DMS79 treated with DMSO at 0.1 percent for 48 hours (cell line): ENCODE measurements at regions not wholly inside any gene's neighbourhood (a gene's known extent, or its start where the extent isn't known, plus 50 kb on each side); places are given as distances from the start of the nearest gene placed in this dataset.
"Not testable (repeated sequence)": the region's sequence is repeated elsewhere in the genome, so short reads cannot be mapped to it uniquely, and the experiment has no call there.

Source experiments
- DNase-seq: peaks from one replicate; lab custom pipeline; 2025; lab: John Stamatoyannopoulos, UW

DNA sequence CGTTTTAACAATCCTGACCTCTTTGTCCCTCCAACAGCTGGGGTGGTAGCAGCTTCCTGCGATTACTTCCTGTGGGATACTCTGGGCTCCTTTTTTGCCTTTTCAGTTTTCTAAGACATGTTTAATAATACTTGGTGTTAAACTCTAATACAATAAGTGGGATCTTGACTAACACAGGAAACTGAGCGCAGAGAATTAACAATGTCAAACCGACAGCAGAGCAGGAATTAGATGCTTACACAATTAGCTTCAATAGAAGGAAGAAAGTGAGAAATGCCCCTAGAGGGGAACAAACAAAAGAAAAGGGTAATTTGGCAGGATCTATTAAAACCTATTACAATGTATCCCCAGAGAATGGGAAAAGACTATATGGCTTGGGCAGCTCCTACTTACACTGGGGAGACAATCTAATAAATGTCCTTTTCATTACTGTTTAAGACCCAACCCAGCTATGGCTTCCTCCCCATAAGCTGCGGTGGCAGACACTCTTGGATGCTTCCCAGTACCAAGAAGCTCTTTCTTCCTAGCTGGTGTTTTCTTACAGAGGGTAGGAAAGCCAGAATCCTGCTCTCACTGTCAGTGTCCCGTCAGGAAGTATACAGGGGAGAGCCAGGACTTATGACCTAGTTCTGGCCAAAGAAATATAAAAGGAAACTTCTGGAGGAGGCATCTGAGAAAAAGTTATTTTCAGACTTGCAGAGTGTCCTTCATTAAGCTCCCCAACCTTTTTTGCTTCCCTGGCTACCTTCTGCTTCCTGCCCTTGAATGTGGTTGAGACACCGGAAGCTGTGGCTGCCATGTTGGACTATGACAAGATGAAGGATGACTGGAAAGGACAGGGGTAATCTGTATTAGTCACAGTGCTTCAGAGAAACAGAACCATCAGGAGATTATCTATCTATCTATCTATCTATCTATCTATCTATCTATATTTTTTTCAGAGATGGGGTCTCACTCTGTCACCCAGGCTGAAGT, 194.1 kb upstream of the KBTBD8 start:
- DNase-seq: no peak

DNA sequence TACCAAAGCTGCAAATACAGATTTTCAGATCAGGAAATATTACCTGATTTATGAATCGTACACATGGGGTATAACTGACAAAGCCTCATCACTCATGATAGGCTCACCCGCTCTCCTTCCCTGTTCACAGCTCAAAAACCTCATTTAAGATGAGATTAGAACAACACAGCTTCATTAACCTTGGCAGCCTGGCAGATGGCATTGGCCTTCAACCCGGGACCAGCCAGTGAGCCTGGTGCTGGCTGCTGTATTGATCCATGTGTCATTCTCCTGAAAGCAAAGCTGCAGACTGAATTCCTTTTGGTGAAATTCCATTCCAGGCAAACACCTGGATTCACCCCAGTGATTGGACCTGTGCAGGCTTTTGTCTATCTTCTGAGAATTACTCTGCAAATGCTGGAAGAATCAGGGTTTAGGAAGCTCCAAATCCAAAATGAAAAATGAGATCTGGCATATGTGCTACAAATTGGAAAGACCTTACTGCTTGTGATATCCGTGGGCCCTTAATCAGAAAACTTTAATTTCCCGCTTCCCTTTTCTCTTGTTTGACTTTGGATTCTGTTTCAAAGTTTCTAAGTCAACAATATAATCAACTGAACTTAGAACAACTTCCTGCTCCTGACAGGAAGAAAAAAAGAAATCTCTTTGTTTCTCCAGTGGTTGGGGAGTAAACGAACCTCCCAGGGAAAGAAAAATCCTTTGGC, 189.1 kb upstream of the KBTBD8 start:
- no peak for DNase-seq

DNA sequence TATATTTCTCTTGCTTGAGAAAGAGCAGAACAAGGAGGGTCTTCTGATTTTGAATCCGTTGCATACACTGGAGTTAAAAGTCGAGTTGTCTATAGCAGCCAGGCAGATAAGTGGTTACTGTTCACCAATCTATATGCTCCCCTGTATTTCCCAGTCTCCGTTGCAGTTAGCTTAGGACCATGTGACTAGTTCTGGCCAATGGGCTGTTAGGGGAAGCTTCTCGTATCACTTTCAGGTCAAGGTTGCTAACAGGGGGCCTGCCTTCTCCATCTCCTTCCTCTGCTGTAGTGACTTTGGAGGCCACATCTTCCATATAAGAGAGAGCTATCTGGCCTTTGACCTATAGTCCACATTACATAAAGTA, 188.5 kb upstream of the KBTBD8 start:
- DNase-seq: no peak

DNA sequence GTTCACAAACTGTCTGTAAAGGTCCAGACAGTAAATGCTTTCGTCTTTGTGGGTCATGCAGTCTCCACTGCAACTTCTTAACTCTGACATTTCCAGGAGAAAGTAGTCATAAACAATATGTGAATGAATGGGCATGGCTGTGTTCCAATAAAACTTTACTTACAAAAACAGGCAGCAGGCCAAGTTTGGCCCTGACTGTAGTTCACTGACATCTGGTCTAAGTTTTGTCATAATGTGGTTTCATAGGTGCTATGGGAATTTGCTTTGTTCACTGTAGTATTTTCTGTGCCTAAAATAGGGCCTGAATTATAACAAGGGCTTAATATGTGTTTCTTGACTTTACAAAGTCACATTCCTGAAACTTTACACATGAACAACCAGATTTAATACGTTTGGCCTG, 186.0 kb upstream of the KBTBD8 start:
- no peak for DNase-seq

DNA sequence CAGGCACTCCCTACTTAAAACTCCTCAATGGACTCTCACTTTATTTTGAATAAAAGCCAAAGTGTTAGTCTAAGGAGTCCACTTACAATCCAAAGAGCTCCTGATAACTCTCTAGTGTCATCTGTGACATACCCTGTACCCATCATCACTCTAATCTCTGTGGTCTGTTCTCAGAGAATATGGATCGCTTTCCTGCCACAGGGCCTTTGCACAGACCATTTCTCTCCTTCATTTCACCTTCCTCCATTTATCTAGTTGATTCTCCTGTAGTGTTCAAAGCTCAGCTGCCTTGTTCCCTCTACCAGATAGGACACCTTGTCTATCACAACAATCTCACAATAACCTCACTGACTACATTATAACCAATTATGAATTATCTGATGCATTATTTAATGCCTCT, 185.4 kb upstream of the KBTBD8 start:
- DNase-seq: no peak

DNA sequence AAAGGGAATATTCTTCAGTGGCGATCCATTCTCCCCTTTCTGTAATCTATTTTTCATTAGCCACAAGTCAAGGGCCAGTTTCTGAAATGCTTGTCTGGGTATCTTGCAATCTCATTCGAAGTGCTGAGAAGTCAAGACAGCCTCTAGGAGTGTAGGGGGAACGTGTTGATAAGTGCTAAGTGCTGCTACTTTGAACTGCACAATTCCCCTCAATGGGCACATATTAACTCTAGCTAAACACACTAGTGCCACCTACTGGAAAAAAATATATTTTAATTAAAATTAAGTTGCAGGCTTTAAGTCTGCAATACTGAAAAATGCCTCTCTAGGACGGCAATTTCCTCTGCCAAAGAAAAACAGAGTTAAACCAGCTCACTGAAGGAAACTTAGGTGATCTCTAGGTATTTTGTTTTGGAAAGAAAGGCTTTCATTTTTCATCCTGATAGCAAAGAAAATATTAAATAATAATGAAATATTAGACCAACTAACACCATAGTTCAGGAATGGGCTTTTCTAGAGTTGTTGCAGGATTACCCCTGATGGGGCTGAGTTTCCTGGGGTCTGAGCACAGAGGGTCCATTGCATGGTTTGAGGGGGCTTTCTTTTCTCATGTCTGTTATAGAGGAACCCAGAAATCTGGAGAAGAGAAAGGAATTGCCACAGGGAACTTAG, 181.9 kb upstream of the KBTBD8 start:
- peak; percentile 44 for DNase-seq

DNA sequence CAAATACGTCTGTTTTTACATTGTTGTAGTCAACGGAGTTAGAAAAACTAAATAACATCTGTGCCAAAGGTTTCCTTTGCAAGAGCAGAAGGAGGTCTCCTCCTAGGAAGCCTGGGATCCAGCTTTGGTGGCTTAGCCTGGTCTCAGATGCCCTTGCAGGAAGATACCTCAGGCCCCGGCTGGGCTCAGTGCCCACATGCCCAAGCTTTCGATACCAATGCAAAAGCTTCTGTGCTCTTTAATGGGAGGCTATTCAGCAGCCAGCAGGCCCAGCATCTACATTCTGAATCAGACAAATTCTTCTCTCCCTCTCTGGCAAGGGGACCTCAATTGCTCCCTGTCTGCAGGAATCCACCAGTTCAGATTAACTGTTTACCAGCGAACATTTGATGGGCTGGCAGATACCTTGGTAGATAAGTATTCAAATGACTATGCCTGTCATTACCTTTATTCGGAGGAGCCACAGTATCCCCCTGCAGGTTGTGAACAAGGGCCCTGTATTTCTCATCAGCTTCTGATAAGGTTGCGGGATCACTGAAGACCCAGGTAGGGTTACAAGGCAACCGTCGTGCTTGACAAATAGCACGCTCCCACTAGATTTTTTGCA, 180.1 kb upstream of the KBTBD8 start:
- DNase-seq: no peak

- DNase-seq: no peak
Observed at GRCh38 chr3:66819993-66820501, 178.1 kb upstream of the KBTBD8 start.

GRCh38 chr3:66822186-66823008, 175.7 kb upstream of the KBTBD8 start:
- DNase-seq: peak; percentile 24

GRCh38 chr3:66823009-66823397, 175.1 kb upstream of the KBTBD8 start:
- no peak for DNase-seq

DNA sequence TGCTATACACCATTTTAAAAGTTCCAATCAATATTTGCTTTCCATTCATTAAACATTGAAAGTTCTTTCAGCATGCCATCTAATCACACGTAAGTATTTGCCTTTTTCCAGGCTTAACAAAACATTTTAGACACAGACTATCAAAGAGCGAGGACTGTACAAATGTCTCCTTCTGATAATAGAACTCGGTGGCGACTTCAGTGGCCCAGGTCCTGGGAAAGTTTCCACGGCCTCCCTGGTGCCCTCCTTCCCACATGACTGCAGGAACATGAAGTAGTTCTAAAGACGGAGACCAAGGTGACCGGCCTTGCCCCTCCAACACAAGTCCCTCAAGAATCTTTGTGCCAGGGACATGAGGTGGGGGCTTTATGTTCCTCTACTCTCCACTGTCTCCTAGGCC, 174.6 kb upstream of the KBTBD8 start:
- no peak for DNase-seq

GRCh38 chr3:66825375-66825774, 172.7 kb upstream of the KBTBD8 start:
- no peak for DNase-seq

DNA sequence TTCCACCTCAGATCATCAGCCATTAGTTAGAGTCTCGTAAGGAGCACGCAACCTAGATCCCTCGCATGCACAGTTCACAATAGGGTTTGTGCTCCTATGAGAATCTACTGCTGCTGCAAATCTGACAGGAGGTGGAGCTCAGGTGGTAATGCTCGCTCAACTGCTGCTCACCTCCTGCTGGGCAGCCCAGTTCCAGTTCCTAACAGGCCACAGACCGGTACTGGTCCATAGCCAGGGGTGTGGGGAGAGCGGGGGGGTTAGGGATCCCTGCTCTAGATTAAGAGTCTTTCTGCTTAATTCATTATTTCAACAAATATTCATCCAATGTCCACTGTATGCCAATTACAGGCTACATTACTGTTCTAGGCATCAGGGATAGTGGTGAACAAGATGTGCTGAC, 170.4 kb upstream of the KBTBD8 start:
- DNase-seq: no peak

- no peak for DNase-seq
Observed at GRCh38 chr3:66828303-66828702, 169.8 kb upstream of the KBTBD8 start.

DNA sequence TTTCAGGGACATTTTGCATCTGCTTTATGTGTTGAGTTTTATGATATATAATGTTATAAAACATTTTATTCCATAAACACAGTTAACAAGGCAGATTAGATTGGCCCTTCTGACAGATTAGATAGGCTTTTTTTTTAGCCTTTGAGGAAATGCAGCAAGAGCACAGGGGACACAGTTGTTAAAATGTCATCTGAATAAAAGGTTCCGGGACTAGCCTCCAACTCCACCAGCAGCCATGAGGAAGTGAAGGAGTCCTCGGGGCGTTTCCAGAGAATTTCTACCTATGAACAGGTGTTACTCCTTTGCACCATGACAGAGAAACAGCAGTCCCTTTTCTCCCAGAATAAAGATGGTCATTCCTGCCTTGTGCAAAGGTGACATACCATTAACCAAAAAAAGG, 167.8 kb upstream of the KBTBD8 start:
- no peak for DNase-seq

GRCh38 chr3:66831931-66832330, 166.2 kb upstream of the KBTBD8 start:
- DNase-seq: no peak

GRCh38 chr3:66836363-66837152, 161.5 kb upstream of the KBTBD8 start:
- no peak for DNase-seq

DNA sequence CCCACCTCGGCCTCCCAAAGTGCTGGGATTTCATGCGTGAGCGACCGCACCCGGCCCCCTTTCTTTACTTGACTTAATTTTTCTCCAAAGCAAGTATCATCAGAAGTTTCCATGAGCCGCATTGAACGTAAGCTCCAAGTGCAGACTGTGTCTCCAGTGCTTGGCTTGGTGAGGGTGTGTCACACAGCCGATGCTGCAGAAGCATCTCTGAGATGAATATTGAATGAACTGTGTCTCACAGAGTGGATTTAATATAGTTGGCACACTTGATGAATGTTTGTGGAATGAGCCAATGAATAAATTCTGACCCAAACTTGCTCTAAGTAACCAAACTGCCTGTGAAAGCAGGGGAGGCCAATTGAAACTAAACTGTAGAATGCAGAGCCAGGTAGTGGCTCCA, 159.4 kb upstream of the KBTBD8 start:
- DNase-seq: no peak

GRCh38 chr3:66839508-66839907, 158.6 kb upstream of the KBTBD8 start:
- no peak for DNase-seq

DNA sequence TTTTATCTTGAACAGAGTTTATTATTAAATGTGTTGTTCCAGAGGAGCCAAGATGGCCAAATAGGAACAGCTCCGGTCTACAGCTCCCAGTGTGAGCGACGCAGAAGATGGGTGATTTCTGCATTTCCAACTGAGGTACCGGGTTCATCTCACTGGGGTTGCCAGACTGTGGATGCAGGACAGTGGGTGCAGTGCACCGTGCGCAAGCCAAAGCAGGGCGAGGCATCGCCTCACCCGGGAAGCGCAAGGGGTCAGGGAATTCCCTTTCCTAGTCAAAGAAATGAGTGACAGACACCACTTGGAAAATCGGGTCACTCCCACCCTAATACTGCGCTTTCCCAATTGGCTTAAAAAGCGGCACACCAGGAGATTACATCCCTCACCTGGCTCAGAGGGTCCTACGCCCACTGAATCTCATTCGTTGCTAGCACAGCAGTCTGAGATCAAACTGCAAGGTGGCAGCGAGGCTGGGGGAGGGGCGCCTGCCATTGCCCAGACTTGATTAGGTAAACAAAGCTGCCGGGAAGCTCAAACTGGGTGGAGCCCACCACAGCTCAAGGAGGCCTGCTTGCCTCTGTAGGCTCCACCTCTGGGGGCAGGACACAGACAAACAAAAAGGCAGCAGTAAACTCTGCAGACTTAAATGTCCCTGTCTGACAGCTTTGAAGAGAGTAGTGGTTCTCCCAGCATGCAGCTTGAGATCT, 155.2 kb upstream of the KBTBD8 start:
- DNase-seq: not testable (repeated sequence)
